Right ventricle myocardium inferior (tissue), 1 donor: ENCODE measurements at regions not wholly inside any gene's neighbourhood (a gene's known extent, or its start where the extent isn't known, plus 50 kb on each side); places are given as distances from the start of the nearest gene placed in this dataset.

ENCODE experiments used
- ATAC-seq: fragments of 200-7000 bp; cut with Tn5 transposase; one replicate; pipeline ENCODE4 v1.9.1; 2020; ENCODE audit warnings: mild to moderate bottlenecking, moderate library complexity
- DNase-seq: peaks from one replicate; pipeline ENCODE4 v3.0.0; 2021; ENCODE audit errors: missing footprints
- intact Hi-C: fragments of 100-400 bp; cut with DNase I; formaldehyde crosslinking; loops from one replicate; pipeline ENCODE4 v1.11.0; 2022
- donor health status: DM: no; HTN: yes; CAD: no; lungs with severe emphysema.

DNA sequence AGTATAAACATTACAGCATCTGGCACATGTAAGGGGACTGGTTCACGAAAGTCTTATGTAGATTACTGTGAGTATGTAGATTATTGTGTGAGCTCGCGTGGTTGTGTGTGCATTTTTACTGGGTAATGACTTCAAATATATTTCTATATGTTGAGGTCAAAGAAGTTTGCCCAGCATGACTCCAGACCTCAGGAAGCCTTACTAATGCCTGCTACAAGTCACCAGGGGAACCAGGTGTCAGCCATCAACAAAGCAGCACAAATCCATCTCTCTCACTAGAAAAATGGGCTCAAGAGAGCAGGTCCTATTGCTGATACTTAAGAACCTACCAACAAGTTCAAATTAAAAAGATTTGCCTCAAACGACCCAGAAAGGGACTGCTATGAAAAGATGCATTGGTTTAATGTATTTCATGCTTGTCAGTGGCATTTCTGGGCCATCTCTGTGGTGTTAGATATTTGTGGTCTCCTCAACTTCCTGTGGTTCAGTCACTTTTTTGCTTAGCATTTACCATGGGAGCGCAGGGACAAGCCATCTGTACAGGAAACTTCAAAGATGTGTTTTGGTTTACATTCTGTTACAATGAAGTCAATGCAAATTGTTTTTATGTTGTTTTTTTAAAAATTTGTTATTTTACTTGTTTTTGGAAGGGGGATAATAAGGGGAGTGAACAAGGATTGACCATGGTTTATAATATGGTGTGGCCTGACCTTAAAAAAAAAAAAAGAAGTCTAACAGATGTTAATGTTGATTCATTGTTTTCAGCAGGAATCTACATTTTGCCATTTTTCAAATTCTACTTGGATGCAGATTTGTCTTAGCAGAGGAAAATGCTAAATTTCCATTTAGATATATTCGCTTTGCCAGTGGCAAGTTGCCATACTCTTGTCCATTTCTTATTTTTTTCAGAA is 172.1 kb upstream of the ADAMTS9 start:
- no peak for DNase-seq
- intact Hi-C loops: no loop called here
- no peak for ATAC-seq

DNA sequence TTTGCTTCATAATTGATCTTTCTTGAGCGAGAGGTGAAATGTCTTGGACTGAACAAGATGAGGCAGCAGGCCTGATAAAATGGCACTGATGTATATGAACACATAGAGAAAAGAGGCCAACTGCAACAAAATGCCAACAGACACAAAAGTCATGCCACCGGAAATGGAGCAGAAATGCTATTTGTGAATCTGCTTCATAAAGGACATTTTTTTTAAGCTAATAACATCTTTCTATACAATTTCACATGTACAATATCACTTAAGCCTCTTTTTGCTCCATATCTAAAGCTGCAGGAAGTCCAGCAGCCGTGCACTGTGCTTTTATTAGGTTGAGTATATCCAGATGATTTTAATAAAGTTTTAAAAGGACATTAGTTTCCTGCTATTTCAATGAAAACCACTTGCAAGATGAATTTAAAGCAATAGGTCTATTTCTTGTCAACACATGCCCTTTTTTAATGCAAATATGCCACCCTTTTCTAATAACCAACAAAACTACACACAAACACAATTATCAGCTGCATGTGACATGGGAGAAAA is 169.2 kb upstream of the ADAMTS9 start:
- no peak for DNase-seq
- intact Hi-C loops: no loop called here
- ATAC-seq: no peak

DNA sequence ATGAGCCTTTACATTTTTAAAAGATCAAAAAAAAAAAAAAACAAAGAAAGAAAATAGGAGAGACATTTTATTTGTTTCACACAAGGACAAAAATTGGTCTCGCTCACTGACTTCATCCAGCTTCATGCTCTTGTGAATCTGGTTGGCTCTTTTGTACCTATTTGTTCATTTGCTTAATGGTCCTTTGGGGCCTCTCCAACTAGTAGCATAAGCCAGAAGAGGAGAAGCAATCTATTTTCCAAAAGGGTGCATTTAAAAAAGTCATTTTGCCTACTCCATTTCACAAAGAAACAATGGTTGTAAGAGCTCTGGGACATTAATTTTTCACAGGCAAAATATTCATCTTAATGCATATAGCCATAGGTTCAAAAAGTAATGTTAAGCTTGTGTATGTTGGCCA is 168.3 kb upstream of the ADAMTS9 start:
- DNase-seq (no peak), ATAC-seq (no peak)
- intact Hi-C loops: no loop called here

DNA sequence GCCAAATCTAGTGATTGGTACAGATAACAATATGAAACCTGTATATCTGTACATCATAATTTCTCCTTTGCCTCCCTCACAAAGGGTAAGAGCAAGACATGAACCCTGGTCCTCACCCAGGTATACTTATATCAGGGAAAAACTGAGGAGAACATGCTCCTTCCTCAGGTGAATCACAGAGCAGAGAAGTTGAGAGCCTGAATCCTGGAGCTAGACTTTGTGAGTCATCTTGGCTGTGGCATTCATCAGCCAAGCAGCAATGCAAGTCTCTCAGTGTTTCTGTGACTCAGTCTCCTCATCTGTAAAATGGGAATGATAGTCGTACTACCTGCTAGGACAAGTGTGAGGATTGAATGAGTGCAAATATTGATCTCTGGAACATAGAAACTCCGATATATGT is 165.7 kb upstream of the ADAMTS9 start:
- ATAC-seq (no peak), DNase-seq (no peak)
- intact Hi-C loops: no loop called here

DNA sequence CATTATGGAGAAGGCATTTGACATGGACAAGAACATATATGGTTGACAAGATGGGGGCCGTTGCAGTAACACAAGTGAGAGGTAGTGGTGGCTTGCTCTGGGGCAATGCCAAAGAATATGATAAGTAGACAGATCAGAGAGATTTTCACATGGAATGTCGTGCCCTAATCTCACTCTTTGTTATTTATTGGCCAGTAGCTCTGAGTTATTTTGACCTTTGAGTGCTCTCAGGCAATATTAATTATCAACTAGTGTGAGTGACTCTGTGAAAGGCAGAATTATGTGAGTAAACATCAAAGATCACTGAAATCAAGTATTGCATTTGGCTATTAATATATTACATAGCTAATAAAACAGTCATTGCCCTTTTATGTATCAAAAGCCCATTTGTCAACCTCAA is 164.9 kb upstream of the ADAMTS9 start:
- no peak for ATAC-seq
- intact Hi-C loops: no loop called here

DNA sequence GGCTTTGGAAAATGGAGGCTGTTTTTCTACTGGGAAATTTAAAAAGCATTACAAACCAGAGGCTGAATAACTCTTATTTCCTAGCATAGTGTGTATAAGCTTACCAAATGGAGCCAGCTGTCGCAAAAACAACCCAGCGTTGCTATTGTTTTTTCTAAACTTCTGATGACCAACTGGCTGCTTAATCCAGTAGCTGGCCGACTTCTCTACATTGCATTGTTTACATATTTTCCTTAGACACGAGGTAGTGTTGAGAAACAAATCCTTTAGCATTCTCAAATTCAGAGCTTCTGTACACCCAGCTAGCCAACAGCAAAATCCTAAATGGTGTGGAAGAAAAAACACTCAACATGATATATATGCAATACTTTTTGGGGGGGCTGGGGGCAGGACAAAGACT is 161.0 kb upstream of the ADAMTS9 start:
- intact Hi-C loops: no loop called here
- DNase-seq (no peak), ATAC-seq (no peak)

More for the DNA sequence above, 164.9 kb upstream of the ADAMTS9 start:
- DNase-seq: no peak

DNA sequence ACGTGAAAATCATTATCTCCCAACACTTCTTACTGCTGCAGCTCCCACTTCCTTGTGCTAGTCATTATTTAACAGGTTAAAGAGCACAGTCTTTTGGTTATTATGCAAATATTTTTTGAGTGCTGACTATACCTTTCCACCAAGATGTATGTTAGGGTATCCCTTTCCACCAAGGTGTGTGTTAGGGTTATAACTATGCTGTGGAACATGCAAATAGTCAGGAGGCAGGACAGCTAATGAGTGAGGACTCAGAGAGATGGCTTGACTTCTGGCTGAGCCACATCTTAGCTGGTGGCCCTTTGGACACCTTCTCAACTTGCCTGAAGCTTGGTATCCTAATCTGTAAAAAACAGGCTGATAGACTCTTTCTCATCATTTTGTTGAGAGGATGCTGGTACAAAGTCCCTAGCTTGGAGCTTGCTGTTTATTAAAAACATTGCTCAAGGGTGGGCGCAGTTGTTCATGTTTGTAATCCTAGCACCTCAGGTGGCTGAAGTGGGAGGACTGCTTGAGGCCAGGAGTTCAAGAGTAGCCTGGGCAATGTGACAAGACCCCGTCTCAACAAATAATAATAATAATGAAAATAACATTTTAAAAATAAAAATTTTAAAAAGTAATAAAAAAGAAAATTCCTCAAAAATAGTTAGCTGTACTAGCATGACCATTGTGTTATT is 160.5 kb upstream of the ADAMTS9 start:
- DNase-seq (no peak), ATAC-seq (no peak)
- intact Hi-C loops: no loop called here

DNA sequence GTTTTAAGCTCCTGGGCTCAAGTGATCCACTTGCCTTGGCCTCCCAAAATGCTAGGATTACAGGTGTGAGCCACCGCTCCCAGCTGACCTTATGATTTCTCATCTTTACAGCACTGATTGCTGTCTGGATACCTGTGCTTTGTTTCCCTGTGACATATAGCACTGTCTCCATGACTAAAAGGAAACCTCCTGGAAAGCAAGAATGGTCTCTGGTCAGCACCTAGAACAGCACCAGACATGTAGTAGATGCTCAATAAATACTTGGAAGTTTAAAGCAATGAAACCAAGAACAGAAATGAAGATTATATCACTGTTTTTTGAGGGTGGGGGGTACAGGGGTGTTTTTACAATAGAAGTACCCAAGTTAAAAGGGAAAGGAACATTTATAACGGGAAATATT is 156.8 kb upstream of the ADAMTS9 start:
- DNase-seq: no peak
- no peak for ATAC-seq
- intact Hi-C loops: no loop called here

DNA sequence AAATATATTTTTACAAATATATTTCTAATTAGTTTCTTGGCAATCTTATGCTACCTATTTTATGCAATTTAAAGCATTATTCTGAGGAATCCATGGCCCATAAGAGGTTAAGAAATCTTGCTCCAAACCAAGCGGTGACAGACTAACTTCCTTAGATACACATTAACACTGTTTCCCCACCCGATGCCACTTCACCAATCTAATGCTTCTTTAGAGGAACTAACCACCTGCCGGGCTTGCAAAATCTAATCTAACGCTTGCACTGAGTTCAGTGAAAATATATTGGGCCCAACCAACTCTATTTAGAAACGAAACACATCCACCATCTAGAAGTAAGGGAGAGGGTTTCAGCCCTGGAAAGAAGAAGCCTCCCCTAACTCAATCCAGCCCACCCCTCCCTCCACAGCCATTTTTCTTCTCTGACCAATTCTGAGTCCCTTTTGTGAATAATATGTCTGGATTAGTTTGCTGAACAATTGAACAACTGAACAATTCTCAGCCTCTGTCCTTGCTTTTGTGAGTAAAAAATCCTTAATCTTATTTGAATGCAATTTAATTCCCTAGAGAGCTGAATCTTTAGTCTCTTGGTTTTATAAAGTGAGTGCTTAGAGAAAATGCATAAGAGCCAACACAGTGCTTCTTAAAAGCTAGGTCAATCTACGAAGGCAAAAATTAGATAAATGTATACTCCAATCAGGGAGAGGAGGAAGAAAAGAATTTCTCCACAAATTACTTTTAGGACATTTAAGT is 150.4 kb upstream of the ADAMTS9 start:
- ATAC-seq (no peak), DNase-seq (no peak)
- intact Hi-C loops: no loop called here

DNA sequence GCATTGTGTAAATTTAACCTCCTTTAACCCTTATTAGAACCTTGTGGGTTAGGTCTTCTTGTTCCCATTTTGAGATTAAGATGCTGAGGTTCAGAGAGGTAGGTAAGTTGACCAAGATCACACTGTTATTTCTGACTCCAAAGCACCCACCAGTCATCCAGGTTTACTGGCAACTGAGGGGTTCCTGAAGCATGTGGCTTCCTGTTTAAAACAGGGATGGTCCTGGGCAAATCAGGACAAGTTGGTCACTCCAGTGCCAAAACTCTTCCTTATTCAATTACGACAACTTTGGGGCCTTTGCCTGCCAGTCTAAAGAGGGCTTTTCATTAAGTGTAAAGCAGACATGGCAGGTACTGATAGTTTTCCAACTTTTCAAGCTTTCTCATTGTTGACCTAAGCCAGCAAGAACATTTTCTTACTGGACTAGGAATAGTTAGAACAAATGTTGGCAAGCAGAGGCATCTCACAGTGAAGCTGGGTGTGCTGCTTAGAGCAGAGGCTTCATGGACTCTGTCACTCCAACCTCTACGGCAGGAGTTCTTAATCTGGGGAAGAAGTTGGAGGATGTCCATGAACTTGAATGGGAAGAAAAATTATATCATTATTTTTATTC is 149.4 kb upstream of the ADAMTS9 start:
- intact Hi-C loops: no loop called here
- ATAC-seq: no peak
- DNase-seq: no peak

DNA sequence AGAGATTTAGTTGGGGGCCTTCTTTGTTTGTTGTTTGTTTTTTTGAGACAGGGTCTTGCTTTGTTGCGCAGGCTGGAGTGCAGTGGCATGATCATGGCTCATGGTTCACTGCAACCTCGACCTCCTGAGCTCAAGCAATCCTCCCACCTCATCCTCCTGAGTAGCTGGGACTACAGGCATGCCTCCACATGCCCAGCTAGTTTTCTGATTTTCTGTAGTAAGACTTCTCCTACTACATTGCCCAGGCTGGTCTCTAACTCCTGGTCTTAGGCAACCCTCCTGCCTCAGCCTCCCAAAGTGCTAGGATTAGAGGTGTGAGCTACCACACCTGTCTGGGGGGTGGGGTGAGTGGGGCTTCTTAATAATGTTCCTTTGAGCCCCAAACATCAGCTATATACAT is 148.3 kb upstream of the ADAMTS9 start:
- DNase-seq (no peak), ATAC-seq (no peak)
- intact Hi-C loops: no loop called here

DNA sequence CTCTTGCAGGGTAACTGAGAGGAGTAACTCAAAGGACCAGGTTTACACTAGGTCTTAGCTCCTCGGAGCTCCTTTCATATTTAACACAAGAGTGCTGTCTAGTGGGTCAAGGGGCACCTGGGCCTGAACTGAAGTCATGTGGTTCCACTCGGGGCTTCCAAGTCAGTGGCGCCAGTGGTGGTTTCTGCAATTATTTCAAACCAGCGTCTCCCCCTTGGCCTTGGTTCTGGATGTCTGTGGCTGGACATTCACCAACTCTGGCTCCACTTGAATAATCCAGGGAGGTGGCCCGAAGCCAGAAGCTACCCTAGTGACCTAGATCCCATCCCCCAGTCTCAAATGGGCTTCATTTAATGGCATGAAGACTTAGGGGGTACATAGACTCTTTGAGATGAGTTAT is 144.3 kb upstream of the ADAMTS9 start:
- intact Hi-C loops: no loop called here
- DNase-seq (no peak), ATAC-seq (no peak)

DNA sequence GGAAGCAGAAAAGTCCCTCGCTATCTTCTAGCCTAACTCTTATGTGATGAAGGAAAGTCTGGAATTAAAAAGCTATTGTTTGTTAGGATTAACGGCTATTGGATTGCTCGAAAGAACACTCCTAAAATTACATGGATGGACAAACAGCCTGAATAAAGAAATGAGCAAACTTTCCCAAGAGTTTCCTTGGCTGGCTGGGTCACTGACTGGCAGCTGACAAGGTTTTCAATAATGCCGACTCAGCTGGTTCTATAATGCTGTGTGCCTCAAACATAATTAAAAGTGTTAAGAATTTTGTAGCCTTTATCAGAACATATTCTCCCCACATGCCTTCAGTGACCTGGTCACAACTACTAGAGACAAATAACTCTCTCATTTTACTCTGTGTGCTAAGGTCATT is 142.9 kb upstream of the ADAMTS9 start:
- no peak for DNase-seq
- ATAC-seq: no peak
- intact Hi-C loops: no loop called here

DNA sequence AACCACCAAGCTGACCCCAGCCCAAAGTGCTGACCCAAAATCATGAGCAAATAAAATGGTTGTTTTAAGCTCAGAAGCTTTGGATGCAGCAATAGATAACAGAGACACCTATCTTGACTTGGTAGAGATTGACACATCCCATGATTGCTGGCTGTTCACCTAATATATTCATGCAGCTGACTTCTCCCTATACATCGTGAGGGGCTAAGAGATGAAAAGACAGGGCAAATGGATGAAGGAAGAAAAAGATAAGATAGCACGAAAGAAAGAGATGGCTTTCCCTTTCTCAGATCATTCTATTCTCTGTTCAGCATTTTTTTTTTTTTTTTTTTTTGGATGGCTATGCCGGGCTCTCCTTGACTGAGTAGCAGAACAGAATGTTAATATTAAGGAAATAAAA is 141.5 kb upstream of the ADAMTS9 start:
- no peak for DNase-seq
- ATAC-seq: no peak
- intact Hi-C loops: no loop called here

DNA sequence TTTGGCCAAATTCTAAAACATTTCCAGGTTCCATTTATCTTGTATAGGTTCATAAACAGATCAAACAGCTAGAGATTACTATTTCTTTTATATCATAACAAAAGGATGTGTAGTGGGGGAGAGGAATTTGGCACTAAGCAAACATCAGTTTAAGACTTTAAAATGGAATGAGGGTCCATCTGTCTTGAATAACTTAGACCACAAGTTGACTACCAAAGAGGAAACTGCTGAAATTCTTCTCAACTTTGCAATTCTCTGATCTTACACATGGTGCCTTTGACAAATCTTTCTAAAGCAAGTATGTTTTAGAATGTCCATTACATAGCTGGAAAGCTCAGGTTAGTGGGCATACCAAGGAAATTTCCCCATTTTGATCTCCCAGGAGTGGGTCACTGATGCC is 140.5 kb upstream of the ADAMTS9 start:
- intact Hi-C loops: no loop called here
- ATAC-seq: no peak
- no peak for DNase-seq

DNA sequence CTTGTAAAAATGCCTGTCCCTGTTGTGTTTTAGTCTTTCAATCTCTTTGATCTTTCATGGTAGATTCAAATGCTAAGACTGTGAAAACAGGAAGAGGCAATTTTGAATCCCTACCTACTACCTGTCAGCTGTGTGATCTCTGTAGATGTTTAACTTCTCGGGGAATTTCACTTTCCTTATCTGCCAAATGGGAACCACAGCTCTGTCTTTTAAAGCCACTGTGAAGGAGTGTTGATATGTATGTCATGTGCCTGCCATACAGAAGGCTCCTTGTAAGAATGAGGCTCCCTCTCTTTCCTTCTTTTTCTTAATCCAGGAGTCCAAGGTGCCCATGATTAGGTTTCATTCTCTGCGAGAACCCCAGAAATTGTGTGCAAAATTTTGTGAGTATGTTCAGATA is 139.6 kb upstream of the ADAMTS9 start:
- intact Hi-C loops: no loop called here
- ATAC-seq: no peak
- DNase-seq: no peak

DNA sequence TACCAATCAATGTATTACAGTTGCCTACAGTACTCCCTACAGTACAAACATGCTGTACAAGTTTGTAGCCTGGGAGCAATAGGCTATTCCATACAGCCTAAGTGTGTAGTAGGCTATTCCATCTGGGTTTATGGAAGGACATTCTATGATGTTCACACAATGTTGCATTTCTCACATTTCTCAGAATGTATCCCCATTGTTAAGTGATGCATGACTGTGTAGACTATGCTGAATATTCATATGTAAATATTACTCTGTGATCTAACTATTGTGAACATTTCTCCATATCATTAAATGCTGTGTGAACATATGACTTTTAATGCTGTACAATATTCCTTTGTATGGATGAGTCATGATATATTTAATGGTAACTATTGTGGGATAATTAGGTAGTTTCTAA is 139.2 kb upstream of the ADAMTS9 start:
- intact Hi-C loops: no loop called here
- ATAC-seq: no peak

DNA sequence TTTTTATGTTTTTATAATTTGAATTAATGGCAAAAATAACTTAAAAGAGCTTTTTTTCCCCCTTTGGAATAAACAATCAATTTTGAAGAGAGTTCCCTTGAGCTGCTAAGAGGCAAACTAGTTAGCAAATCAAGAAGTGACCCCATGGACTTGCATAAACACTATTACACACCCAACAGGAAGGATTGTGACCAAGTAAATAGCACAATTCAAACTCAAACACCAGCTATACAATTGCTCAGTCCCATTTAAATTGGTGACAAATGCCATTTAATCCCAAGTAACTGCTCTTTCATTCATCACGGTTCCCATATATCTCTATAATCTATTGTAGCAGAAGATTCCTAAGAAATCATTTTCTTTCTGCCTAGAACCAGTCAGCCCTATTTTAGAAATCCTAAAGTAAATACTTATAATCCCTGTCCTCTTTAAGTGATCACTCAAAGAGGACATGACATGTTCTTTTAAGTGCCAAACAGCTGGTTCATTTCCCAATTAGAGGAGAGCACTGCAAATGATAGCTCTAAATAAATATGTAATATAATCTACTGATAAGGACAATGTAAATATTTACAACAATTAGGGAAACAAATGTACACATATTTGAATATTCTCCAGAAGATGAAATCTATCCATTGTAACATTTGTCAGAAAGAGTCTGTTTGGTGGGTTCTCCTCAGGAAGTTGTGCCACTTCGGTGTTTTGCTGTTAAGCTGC is 137.8 kb upstream of the ADAMTS9 start:
- no peak for ATAC-seq
- intact Hi-C loops: no loop called here
- DNase-seq: no peak

More for the DNA sequence above, 139.2 kb upstream of the ADAMTS9 start:
- DNase-seq: no peak
